NCI-H1105 (cell line): ENCODE measurements at regions not wholly inside any gene's neighbourhood (a gene's known extent, or its start where the extent isn't known, plus 50 kb on each side); places are given as distances from the start of the nearest gene placed in this dataset.

Experiments
- DNase-seq: peaks from one replicate; lab custom pipeline; 2025; lab: John Stamatoyannopoulos, UW

- no peak for DNase-seq
Observed at GRCh38 chr2:147502711-147503290, 342.0 kb upstream of the ACVR2A start.

GRCh38 chr2:147501968-147502367, 342.9 kb upstream of the ACVR2A start:
- DNase-seq = no peak

GRCh38 chr2:147500819-147501395, 343.9 kb upstream of the ACVR2A start:
- DNase-seq = no peak

GRCh38 chr2:147500229-147500628, 344.6 kb upstream of the ACVR2A start:
- DNase-seq = no peak

- DNase-seq = no peak
Observed at GRCh38 chr2:147499785-147500184, 345.0 kb upstream of the ACVR2A start.

GRCh38 chr2:147495734-147496133, 349.1 kb upstream of the ACVR2A start:
- DNase-seq = no peak

- DNase-seq = no peak
Observed at GRCh38 chr2:147492471-147492870, 352.4 kb upstream of the ACVR2A start.

GRCh38 chr2:147491506-147491905, 353.3 kb upstream of the ACVR2A start:
- DNase-seq = no peak

- DNase-seq = no peak
Observed at GRCh38 chr2:147490401-147491261, 354.2 kb upstream of the ACVR2A start.

- DNase-seq = no peak
Observed at GRCh38 chr2:147488472-147488871, 356.4 kb upstream of the ACVR2A start.

GRCh38 chr2:147487978-147488289, 356.9 kb upstream of the ACVR2A start:
- DNase-seq = no peak

GRCh38 chr2:147487286-147487977, 357.4 kb upstream of the ACVR2A start:
- no peak for DNase-seq

- no peak for DNase-seq
Observed at GRCh38 chr2:147485210-147485851, 359.5 kb upstream of the ACVR2A start.

GRCh38 chr2:147483911-147484310, 360.9 kb upstream of the ACVR2A start:
- DNase-seq = no peak

- no peak for DNase-seq
Observed at GRCh38 chr2:147482916-147483669, 361.7 kb upstream of the ACVR2A start.

- no peak for DNase-seq
Observed at GRCh38 chr2:147482111-147482895, 362.5 kb upstream of the ACVR2A start.

GRCh38 chr2:147479358-147479757, 365.5 kb upstream of the ACVR2A start:
- no peak for DNase-seq

- DNase-seq = no peak
Observed at GRCh38 chr2:147473075-147473474, 371.8 kb upstream of the ACVR2A start.

GRCh38 chr2:147471126-147471525, 373.7 kb upstream of the ACVR2A start:
- no peak for DNase-seq

- no peak for DNase-seq
Observed at GRCh38 chr2:147469471-147469870, 375.4 kb upstream of the ACVR2A start.

GRCh38 chr2:147468963-147469362, 375.9 kb upstream of the ACVR2A start:
- no peak for DNase-seq
